IMR-90 (cell line): ENCODE measurements at regions not wholly inside any gene's neighbourhood (a gene's known extent, or its start where the extent isn't known, plus 50 kb on each side); places are given as distances from the start of the nearest gene placed in this dataset.

Experiments
- ATAC-seq: fragments of 200-7000 bp; cut with Tn5 transposase; 2 replicates; pipeline ENCODE4 v1.9.1; 2020; ENCODE audit warnings: low read depth, mild to moderate bottlenecking, moderate library complexity
- BruUV-seq: library from RNA; stranded (reverse); fragments of 400-500 nt; replicated peaks from 2 replicates; lab custom pipeline; 2021; lab: Mats Ljungman, UMichigan
- CTCF ChIA-PET: fragments of 300-600 bp; formaldehyde crosslinking; extraction: SDS; loops from one replicate; lab custom pipeline; 2021; ENCODE audit warnings: antibody characterized with exemption; lab: Yijun Ruan, JAX
- POLR2A ChIA-PET: fragments of 300-600 bp; sonication (Branson Sonifier 250); formaldehyde crosslinking; loops from one replicate; lab custom pipeline; 2022; ENCODE audit warnings: antibody characterized with exemption; ENCODE audit not compliant: unreplicated experiment; lab: Charles Lee
- DNase-seq: peaks from one replicate; pipeline ENCODE4 v3.0.0; 2013
- H2AFZ ChIP-seq: replicated peaks from 2 replicates; pipeline ENCODE3; 2013; ENCODE audit warnings: low read length, mild to moderate bottlenecking; ENCODE audit not compliant: poor library complexity
- H2AK5ac ChIP-seq: 2 replicates; pipeline ENCODE4 v1.6.1; 2013; ENCODE audit warnings: low read depth, low read length, inconsistent platforms
- H2AK9ac ChIP-seq: replicated peaks from 2 replicates; pipeline ENCODE3; 2013; ENCODE audit warnings: mild to moderate bottlenecking, low read depth, low read length, moderate library complexity; ENCODE audit not compliant: poor library complexity
- H2BK120ac ChIP-seq: 2 replicates; pipeline ENCODE4 v1.6.1; 2013; ENCODE audit warnings: low read depth, low read length, inconsistent platforms
- H2BK15ac ChIP-seq: 3 replicates; pipeline ENCODE4 v1.6.1; 2013; ENCODE audit warnings: low read depth, low read length, inconsistent platforms
- H2BK20ac ChIP-seq: 2 replicates; pipeline ENCODE4 v1.6.1; 2013; ENCODE audit warnings: low read depth, mild to moderate bottlenecking, inconsistent platforms, low read length, moderate library complexity
- H2BK5ac ChIP-seq: 2 replicates; pipeline ENCODE4 v1.6.1; 2013; ENCODE audit warnings: mild to moderate bottlenecking, low read depth, low read length, inconsistent platforms; ENCODE audit not compliant: poor library complexity, severe bottlenecking
- H3K14ac ChIP-seq: replicated peaks from 2 replicates; pipeline ENCODE4 v1.6.1; 2013; ENCODE audit warnings: low read depth, low read length, inconsistent platforms
- H3K18ac ChIP-seq: 2 replicates; pipeline ENCODE4 v1.6.1; 2013; ENCODE audit warnings: low read depth, low read length, control low read depth
- H3K23ac ChIP-seq: 2 replicates; pipeline ENCODE4 v1.6.1; 2013; ENCODE audit warnings: low read depth, low read length, inconsistent platforms
- H3K27ac ChIP-seq: 2 replicates; pipeline ENCODE4 v1.5.1; 2013; ENCODE audit warnings: mild to moderate bottlenecking, control low read depth, low read length; ENCODE audit not compliant: insufficient read depth
- H3K27me3 ChIP-seq: 2 replicates; pipeline ENCODE4 v1.6.1; 2013; ENCODE audit warnings: low read length; ENCODE audit not compliant: control insufficient read depth, insufficient read depth
- H3K36me3 ChIP-seq: 2 replicates; pipeline ENCODE4 v1.6.1; 2013; ENCODE audit warnings: low read length, mixed read lengths; ENCODE audit not compliant: control insufficient read depth, insufficient read depth
- H3K4ac ChIP-seq: 2 replicates; pipeline ENCODE4 v1.6.1; 2013; ENCODE audit warnings: low read depth, low read length, inconsistent platforms
- H3K4me1 ChIP-seq: 2 replicates; pipeline ENCODE4 v1.6.1; 2013; ENCODE audit warnings: low read length, mixed read lengths; ENCODE audit not compliant: control insufficient read depth, insufficient read depth
- H3K4me2 ChIP-seq: 2 replicates; pipeline ENCODE4 v1.6.1; 2013; ENCODE audit warnings: low read depth, mild to moderate bottlenecking, control low read depth, low read length, moderate library complexity
- H3K4me3 ChIP-seq: 2 replicates; pipeline ENCODE4 v1.5.1; 2013; ENCODE audit warnings: low read depth, mild to moderate bottlenecking, control low read depth, low read length, moderate library complexity; ENCODE audit not compliant: insufficient read depth
- H3K56ac ChIP-seq: 2 replicates; pipeline ENCODE4 v1.6.1; 2013; ENCODE audit warnings: low read length, inconsistent platforms; ENCODE audit not compliant: insufficient read depth; ENCODE audit errors: extremely low read depth
- H3K79me1 ChIP-seq, 2 experiments: 2 replicates each; pipeline ENCODE4 v1.6.1; 2013; ENCODE audit warnings: low read length in 2 of 2, inconsistent platforms in 1 of 2, low read depth in 1 of 2
- H3K9ac ChIP-seq: 2 replicates; pipeline ENCODE4 v1.6.1; 2013; ENCODE audit warnings: low read depth, low read length, control low read depth
- H3K9me1 ChIP-seq: 2 replicates; pipeline ENCODE4 v1.6.1; 2013; ENCODE audit warnings: low read length, inconsistent platforms; ENCODE audit not compliant: insufficient read depth
- H3K9me3 ChIP-seq: 2 replicates; pipeline ENCODE4 v1.6.1; 2013; ENCODE audit warnings: low read length; ENCODE audit not compliant: control insufficient read depth, insufficient read depth
- H4K20me1 ChIP-seq: 2 replicates; pipeline ENCODE4 v1.6.1; 2013; ENCODE audit warnings: low read length, inconsistent platforms; ENCODE audit not compliant: insufficient read depth
- H4K5ac ChIP-seq: 2 replicates; pipeline ENCODE4 v1.6.1; 2013; ENCODE audit warnings: mild to moderate bottlenecking, low read depth, low read length, control low read depth
- H4K8ac ChIP-seq, 2 experiments: 2 replicates each; pipeline ENCODE4 v1.6.1; 2013; ENCODE audit warnings: low read depth in 2 of 2, low read length in 2 of 2, control low read depth in 1 of 2, inconsistent platforms in 1 of 2
- H4K91ac ChIP-seq: 2 replicates; pipeline ENCODE4 v1.6.1; 2013; ENCODE audit warnings: low read depth, low read length, inconsistent platforms; ENCODE audit not compliant: insufficient read depth
- BHLHE40 ChIP-seq: fragments of 150-350 bp; IDR thresholded peaks from 2 replicates; pipeline ENCODE4 v1.6.1; 2016; ENCODE audit warnings: mild to moderate bottlenecking, low read depth, low read length
- CEBPB ChIP-seq: IDR thresholded peaks from 2 replicates; pipeline ENCODE4 v1.6.1; 2012; ENCODE audit warnings: low read depth, low read length, improper control_type of control experiment
- CTCF ChIP-seq: conservative IDR thresholded peaks from 2 replicates; pipeline ENCODE4 v1.5.1; 2012; ENCODE audit warnings: mild to moderate bottlenecking, low read depth, low read length, improper control_type of control experiment
- ELK1 ChIP-seq: fragments of 150-350 bp; IDR thresholded peaks from 2 replicates; pipeline ENCODE4 v1.6.1; 2016; ENCODE audit warnings: low read depth, mild to moderate bottlenecking, low read length, moderate library complexity, borderline replicate concordance
- FOS ChIP-seq: fragments of 150-350 bp; IDR thresholded peaks from 2 replicates; pipeline ENCODE4 v1.6.1; 2016; ENCODE audit warnings: low read depth, low read length
- MAZ ChIP-seq: IDR thresholded peaks from 2 replicates; pipeline ENCODE4 v1.6.1; 2012; ENCODE audit warnings: low read depth, mild to moderate bottlenecking, low read length, improper control_type of control experiment, moderate library complexity, borderline replicate concordance
- MXI1 ChIP-seq: IDR thresholded peaks from 2 replicates; pipeline ENCODE4 v1.6.1; 2012; ENCODE audit warnings: low read depth, mild to moderate bottlenecking, low read length, moderate library complexity, borderline replicate concordance
- NFE2L2 ChIP-seq: fragments of 150-350 bp; IDR thresholded peaks from 2 replicates; pipeline ENCODE4 v1.6.1; 2016; ENCODE audit warnings: low read depth, mild to moderate bottlenecking, low read length
- POLR2A ChIP-seq: IDR thresholded peaks from 2 replicates; pipeline ENCODE4 v1.6.1; 2012; ENCODE audit warnings: mild to moderate bottlenecking, low read depth, low read length
- RAD21 ChIP-seq: IDR thresholded peaks from 2 replicates; pipeline ENCODE4 v1.6.1; 2012; ENCODE audit warnings: low read length, improper control_type of control experiment
- SMC3 ChIP-seq: fragments of 150-350 bp; IDR thresholded peaks from 2 replicates; pipeline ENCODE4 v1.6.1; 2016; ENCODE audit warnings: low read depth, mild to moderate bottlenecking, antibody characterized with exemption, low read length, moderate library complexity
- USF2 ChIP-seq: fragments of 150-350 bp; IDR thresholded peaks from 2 replicates; pipeline ENCODE4 v1.6.1; 2017; ENCODE audit warnings: mild to moderate bottlenecking, antibody characterized with exemption, low read length, low read depth
- WGBS, 2 experiments: methylation state at CpG; one replicate each; pipeline versions ENCODE4 v1.1.5 to v1.1.7; 2013; ENCODE audit warnings: missing lambda C conversion rate in 2 of 2; ENCODE audit not compliant: insufficient read length in 1 of 2; ENCODE audit errors: extremely low coverage in 2 of 2; 5-methylcytosine and 5-hydroxymethylcytosine counted together
- dilution Hi-C: fragments of 300-500 bp; cut with HindIII; formaldehyde crosslinking; loops from one replicate; pipeline ENCODE4 v1.14.3; 2018; ENCODE audit warnings: low sequenced_read_pairs; ENCODE audit not compliant: unreplicated experiment
- in situ Hi-C: fragments of 300-500 bp; cut with MboI; formaldehyde crosslinking; loops from 3 replicates; pipeline ENCODE4 v1.14.3; 2019; ENCODE audit warnings: low sequenced_read_pairs, inconsistent platforms, mixed read lengths
- intact Hi-C: fragments of 100-400 bp; cut with micrococcal nuclease; formaldehyde crosslinking; loops from 2 replicates; pipeline ENCODE4 v1.10.0; 2022

GRCh38 chr2:12606472-12607000 lies 110.2 kb upstream of the TRIB2 start:
- peak overlapping the region; percentile 69 for H3K4me2 ChIP-seq
- peak overlapping the region; percentile 22; the same call in 1 of the 2 replicates for H3K27ac ChIP-seq
- ChIA-PET POLR2A (interaction anchor here (0.7 kb wide), 1 partner anchor 191 kb away, joined by 3 read pairs; no protein-coding TSS in a partner anchor), CTCF (interaction anchor here (0.6 to 1.0 kb wide), 4 partner anchors 9 to 401 kb away, joined by 3 to 5 read pairs (median 3); no protein-coding TSS in a partner anchor)
- peak overlapping the region; percentile 7; the same call in 1 of the 2 replicates for H3K4ac ChIP-seq
- no peak overlapping the region for H4K91ac ChIP-seq
- no peak overlapping the region for H3K56ac ChIP-seq
- H3K79me1 ChIP-seq: no peaks in the 10 kb centered on the region
- peak overlapping the region; percentile 81 for H3K18ac ChIP-seq
- H3K36me3 ChIP-seq: no peaks in the 10 kb centered on the region
- H3K9me1 ChIP-seq: 0 out of 2 replicates have a peak, but pooled peaks cover 3% of the 10 kb centered on the region
- H2BK20ac ChIP-seq: no peak overlapping the region
- in situ Hi-C loops: no loop called here
- no peak overlapping the region for H2AK5ac ChIP-seq
- peak overlapping the region; percentile 59 for H2AFZ ChIP-seq
- no peaks in the 10 kb centered on the region for H3K27me3 ChIP-seq
- peak overlapping the region; percentile 0 for H2BK5ac ChIP-seq
- dilution Hi-C loops: no loop called here
- H3K9ac ChIP-seq: no peak overlapping the region
- no peak overlapping the region for H2AK9ac ChIP-seq
- BruUV-seq: no TSS peak
- peak overlapping the region; percentile 44; the same call in 1 of the 2 replicates for H3K23ac ChIP-seq
- H2BK120ac ChIP-seq: peak overlapping the region; percentile 63; the same call in 1 of the 2 replicates
- peaks cover 6% of the 10 kb centered on the region for H3K4me1 ChIP-seq
- no peak for TF ChIP-seq FOS
- TF ChIP-seq ELK1: no peak
- TF ChIP-seq CEBPB: no peak
- no peak for TF ChIP-seq SMC3
- TF ChIP-seq BHLHE40: no peak
- no peak for TF ChIP-seq MXI1
- TF ChIP-seq RAD21: peak; percentile 27; the same call in 1 of the 2 replicates
- TF ChIP-seq CTCF: 0 out of 2 replicates have a peak, but pooled peaks have one; percentile 11
- TF ChIP-seq NFE2L2: no peak
- TF ChIP-seq POLR2A: no peak
- TF ChIP-seq USF2: no peak
- no peak for TF ChIP-seq MAZ
- H3K9me3 ChIP-seq: no peaks in the 10 kb centered on the region
- H4K20me1 ChIP-seq: no peaks in the 10 kb centered on the region
- peak; percentile 66 for DNase-seq
- peak; percentile 90 for ATAC-seq
- intact Hi-C loops: loop anchor here (5.0 kb wide), 1 partner anchor 81 kb away; no protein-coding TSS in a partner anchor
- H4K5ac ChIP-seq: peak overlapping the region; percentile 4
- H3K4me3 ChIP-seq: no peak overlapping the region
- WGBS, 2 experiments: 8% methylated on average over 2 of the region's 5 CpGs; no CpG with 5 or more reads in 1 of the 2 experiments
- H2BK15ac ChIP-seq: no peak overlapping the region
- H3K14ac ChIP-seq: 0 out of 2 replicates have a peak overlapping the region, but pooled peaks have one; percentile 20
- peak overlapping the region in 1 of 2 experiments; percentile 29; a peak in 1 of 4 replicates for H4K8ac ChIP-seq
